OCI-LY7 (cell line): ENCODE measurements at regions not wholly inside any gene's neighbourhood (a gene's known extent, or its start where the extent isn't known, plus 50 kb on each side); places are given as distances from the start of the nearest gene placed in this dataset.
"Not testable (repeated sequence)": the region's sequence is repeated elsewhere in the genome, so short reads cannot be mapped to it uniquely, and the experiment has no call there.

ENCODE experiments used
- BruUV-seq: library from RNA; stranded (reverse); fragments of 400-500 nt; replicated peaks from 2 replicates; lab custom pipeline; 2021; lab: Mats Ljungman, UMichigan
- CTCF ChIA-PET: fragments of 300-600 bp; sonication (Branson Sonifier 250); formaldehyde crosslinking; loops from one replicate; lab custom pipeline; 2022; ENCODE audit warnings: antibody characterized with exemption; ENCODE audit not compliant: unreplicated experiment; lab: Charles Lee
- POLR2A ChIA-PET: fragments of 300-600 bp; sonication (Branson Sonifier 250); formaldehyde crosslinking; loops from one replicate; lab custom pipeline; 2022; ENCODE audit warnings: antibody characterized with exemption; lab: Charles Lee
- DNase-seq: peaks from one replicate; pipeline ENCODE4 v3.0.0-alpha.2; 2015; ENCODE audit warnings: low spot score
- H2AFZ ChIP-seq: fragments of 200-600 bp; sonication (generic), shearing (Covaris generic); 2 replicates; pipeline ENCODE4 v1.6.1; 2014; ENCODE audit warnings: mild to moderate bottlenecking, antibody characterized with exemption, low read length, moderate library complexity
- H3K27ac ChIP-seq: fragments of 200-600 bp; sonication (generic); 2 replicates; pipeline ENCODE4 v1.5.1; 2014; ENCODE audit warnings: mixed run types, low read depth, mild to moderate bottlenecking, moderate library complexity, low read length, inconsistent platforms; ENCODE audit not compliant: poor library complexity, severe bottlenecking
- H3K36me3 ChIP-seq: fragments of 200-600 bp; sonication (generic); 2 replicates; pipeline ENCODE4 v1.6.1; 2014; ENCODE audit warnings: mild to moderate bottlenecking, antibody characterized with exemption, low read length, moderate library complexity, mixed read lengths; ENCODE audit not compliant: insufficient read depth
- H3K4me1 ChIP-seq: fragments of 200-600 bp; sonication (generic); 2 replicates; pipeline ENCODE4 v1.5.1; 2014; ENCODE audit warnings: mild to moderate bottlenecking, low read length; ENCODE audit not compliant: insufficient read depth, poor library complexity, severe bottlenecking
- H3K4me2 ChIP-seq: fragments of 200-600 bp; sonication (generic); 2 replicates; pipeline ENCODE4 v1.6.1; 2014; ENCODE audit warnings: mild to moderate bottlenecking, low read length
- H3K4me3 ChIP-seq: fragments of 200-600 bp; sonication (generic); 2 replicates; pipeline ENCODE4 v1.5.1; 2014; ENCODE audit warnings: mild to moderate bottlenecking, low read depth, low read length; ENCODE audit not compliant: poor library complexity, severe bottlenecking
- H3K79me2 ChIP-seq: fragments of 200-600 bp; sonication (generic); 2 replicates; pipeline ENCODE4 v1.6.1; 2016; ENCODE audit warnings: low read depth, mild to moderate bottlenecking, low read length, moderate library complexity, mixed read lengths; ENCODE audit not compliant: insufficient read depth
- H3K9me2 ChIP-seq: fragments of 200-600 bp; sonication (generic); 2 replicates; pipeline ENCODE4 v1.6.1; 2016; ENCODE audit warnings: mild to moderate bottlenecking, low read length, mixed read lengths; ENCODE audit not compliant: insufficient read depth
- H3K9me3 ChIP-seq: fragments of 200-600 bp; sonication (generic); 2 replicates; pipeline ENCODE4 v1.6.1; 2014; ENCODE audit warnings: mild to moderate bottlenecking, mixed run types, low read length, mixed read lengths
- H4K20me1 ChIP-seq: fragments of 200-600 bp; sonication (generic); 2 replicates; pipeline ENCODE4 v1.6.1; 2014; ENCODE audit warnings: mild to moderate bottlenecking, antibody characterized with exemption, low read length, moderate library complexity, mixed read lengths; ENCODE audit not compliant: insufficient read depth
- EZH2phosphoT487 ChIP-seq: fragments of 200-600 bp; sonication (generic); IDR thresholded peaks from 2 replicates; pipeline ENCODE4 v1.6.1; 2018; ENCODE audit warnings: low read depth, borderline replicate concordance, mild to moderate bottlenecking, mixed run types, antibody characterized with exemption, low read length, moderate library complexity, mixed read lengths
- intact Hi-C: fragments of 100-400 bp; cut with micrococcal nuclease; formaldehyde crosslinking; loops from one replicate; pipeline ENCODE4 v1.10.0; 2022; ENCODE audit not compliant: unreplicated experiment
- TF ChIP-seq, protein P1 (sequence below): fragments of 200-600 bp; sonication (generic); conservative IDR thresholded peaks from 2 replicates; pipeline ENCODE4 v1.5.1; 2014; ENCODE audit warnings: mild to moderate bottlenecking, antibody characterized with exemption, low read length, moderate library complexity, mixed read lengths

DNA sequence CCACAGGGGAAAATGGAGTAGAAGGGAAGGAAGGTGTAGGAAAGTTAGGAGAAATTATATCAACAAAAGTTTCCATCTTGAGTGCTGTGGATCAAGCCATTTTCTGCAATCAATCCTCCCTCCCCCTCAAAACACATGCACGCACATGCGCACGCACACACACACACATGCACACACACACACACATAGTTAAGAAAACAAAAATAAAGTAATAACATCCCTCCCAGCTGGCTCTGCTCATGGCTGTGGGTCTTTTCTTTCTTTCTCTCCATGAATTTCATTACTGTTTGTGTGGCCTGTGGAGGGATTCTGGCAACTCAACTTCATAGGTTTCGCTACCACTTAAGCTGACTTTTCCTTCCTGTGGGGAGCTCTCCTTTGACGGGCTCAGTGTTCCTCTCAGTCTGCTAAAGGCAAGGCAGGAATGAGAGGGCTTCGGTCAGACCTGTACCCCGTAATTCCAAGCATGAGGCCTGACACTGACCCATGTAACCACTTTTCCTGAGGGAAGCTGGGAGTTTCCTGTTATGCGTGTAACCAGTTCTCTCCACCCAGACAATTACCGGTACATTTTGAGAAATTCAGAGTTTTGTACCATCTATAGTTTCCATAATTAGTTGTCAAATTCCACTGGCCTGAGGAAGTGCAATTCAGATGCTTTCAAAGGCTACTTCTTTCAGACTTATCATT lies 79.8 kb downstream of the ZNF92 start:
- TF ChIP-seq EZH2phosphoT487, result no peak
- TF ChIP-seq, protein P1, sequence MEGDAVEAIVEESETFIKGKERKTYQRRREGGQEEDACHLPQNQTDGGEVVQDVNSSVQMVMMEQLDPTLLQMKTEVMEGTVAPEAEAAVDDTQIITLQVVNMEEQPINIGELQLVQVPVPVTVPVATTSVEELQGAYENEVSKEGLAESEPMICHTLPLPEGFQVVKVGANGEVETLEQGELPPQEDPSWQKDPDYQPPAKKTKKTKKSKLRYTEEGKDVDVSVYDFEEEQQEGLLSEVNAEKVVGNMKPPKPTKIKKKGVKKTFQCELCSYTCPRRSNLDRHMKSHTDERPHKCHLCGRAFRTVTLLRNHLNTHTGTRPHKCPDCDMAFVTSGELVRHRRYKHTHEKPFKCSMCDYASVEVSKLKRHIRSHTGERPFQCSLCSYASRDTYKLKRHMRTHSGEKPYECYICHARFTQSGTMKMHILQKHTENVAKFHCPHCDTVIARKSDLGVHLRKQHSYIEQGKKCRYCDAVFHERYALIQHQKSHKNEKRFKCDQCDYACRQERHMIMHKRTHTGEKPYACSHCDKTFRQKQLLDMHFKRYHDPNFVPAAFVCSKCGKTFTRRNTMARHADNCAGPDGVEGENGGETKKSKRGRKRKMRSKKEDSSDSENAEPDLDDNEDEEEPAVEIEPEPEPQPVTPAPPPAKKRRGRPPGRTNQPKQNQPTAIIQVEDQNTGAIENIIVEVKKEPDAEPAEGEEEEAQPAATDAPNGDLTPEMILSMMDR, result no peak
- no peak overlapping the region for H3K4me3 ChIP-seq
- no peaks in the 10 kb centered on the region for H4K20me1 ChIP-seq
- H3K27ac ChIP-seq, result no peak overlapping the region
- no TSS peak for BruUV-seq
- intact Hi-C loops, result no loop called here
- H2AFZ ChIP-seq, result peak overlapping the region; percentile 31; the same call in 1 of the 2 replicates
- no peaks in the 10 kb centered on the region for H3K79me2 ChIP-seq
- no peaks in the 10 kb centered on the region for H3K9me2 ChIP-seq
- ChIA-PET POLR2A (interaction anchor here (1.3 kb wide), 2 partner anchors 9 to 22 kb away, joined by 3 read pairs; no protein-coding TSS in a partner anchor), CTCF (interaction anchor here (1.3 kb wide), 1 partner anchor 8 kb away, joined by 3 read pairs; no protein-coding TSS in a partner anchor)
- no peak overlapping the region for H3K4me2 ChIP-seq
- DNase-seq, result no peak
- no peaks in the 10 kb centered on the region for H3K9me3 ChIP-seq
- H3K4me1 ChIP-seq, result peaks cover 29% of the 10 kb centered on the region
- no peaks in the 10 kb centered on the region for H3K36me3 ChIP-seq

DNA sequence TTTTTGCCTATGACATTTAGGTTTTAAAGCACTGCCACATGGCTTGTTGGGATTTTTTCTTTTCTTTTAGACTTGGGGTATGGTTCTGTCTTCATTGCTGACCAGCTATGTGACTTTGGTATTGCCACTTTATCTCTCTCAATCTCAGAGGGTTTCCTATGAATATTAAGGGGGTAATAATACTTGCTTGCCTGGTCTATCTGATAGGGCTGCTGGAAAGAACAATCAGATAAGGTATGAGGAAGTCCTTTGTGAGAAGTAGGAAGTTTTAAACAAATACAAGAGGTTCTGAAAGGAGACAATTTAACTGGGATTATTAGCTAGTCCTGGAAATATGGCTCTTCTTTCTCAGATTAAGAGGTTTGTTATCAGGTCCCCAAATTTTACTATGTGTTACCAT lies 80.8 kb downstream of the ZNF92 start:
- CTCF ChIA-PET, result no interaction called here
- BruUV-seq, result no TSS peak
- Histone ChIP-seq H3K4me3 (no peak overlapping the region), H3K9me3 (no peaks in the 10 kb centered on the region), H3K79me2 (no peaks in the 10 kb centered on the region), H3K4me2 (no peak overlapping the region), H3K27ac (no peak overlapping the region), H3K4me1 (peaks cover 29% of the 10 kb centered on the region), H3K36me3 (no peaks in the 10 kb centered on the region), H3K9me2 (no peaks in the 10 kb centered on the region), H4K20me1 (no peaks in the 10 kb centered on the region), H2AFZ (peak overlapping the region; percentile 31; the same call in 1 of the 2 replicates)
- no peak for TF ChIP-seq EZH2phosphoT487
- TF ChIP-seq, protein P1, result no peak
- DNase-seq, result no peak
- POLR2A ChIA-PET, result interaction anchor here (2.1 kb wide), 1 partner anchor 21 kb away, joined by 4 read pairs; no protein-coding TSS in a partner anchor
- intact Hi-C loops, result no loop called here

DNA sequence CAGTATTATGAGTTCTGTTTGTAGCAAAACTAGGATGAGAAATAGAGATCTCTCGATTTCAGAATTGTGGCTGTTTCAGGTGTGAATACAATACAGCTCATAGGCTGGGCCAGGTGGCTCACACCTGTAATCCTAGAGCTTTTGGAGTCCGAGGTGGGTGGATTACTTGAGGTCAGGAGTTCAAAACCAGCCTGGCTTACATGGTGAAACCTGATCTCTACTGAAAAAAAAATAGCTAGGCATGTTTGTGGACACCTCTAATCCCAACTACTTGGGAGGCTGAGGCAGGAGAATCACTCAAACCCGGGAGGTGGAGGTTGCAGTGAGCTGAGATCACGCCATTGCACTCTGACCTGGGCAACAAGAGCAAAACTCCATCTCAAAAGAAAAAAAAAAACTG lies 81.4 kb downstream of the ZNF92 start:
- BruUV-seq, CTCF ChIA-PET, H3K79me2 ChIP-seq, H4K20me1 ChIP-seq, H3K9me3 ChIP-seq, H3K4me3 ChIP-seq, DNase-seq, H3K4me2 ChIP-seq, H3K27ac ChIP-seq, H3K9me2 ChIP-seq, H3K36me3 ChIP-seq, intact Hi-C loops: not testable (repeated sequence)
- Histone ChIP-seq H2AFZ (peak overlapping the region; percentile 31; the same call in 1 of the 2 replicates), H3K4me1 (peaks cover 29% of the 10 kb centered on the region)
- POLR2A ChIA-PET, result interaction anchor here (2.1 kb wide), 1 partner anchor 20 kb away, joined by 4 read pairs; no protein-coding TSS in a partner anchor
